Skin epidermis (tissue), 12 donors: ENCODE measurements at regions not wholly inside any gene's neighbourhood (a gene's known extent, or its start where the extent isn't known, plus 50 kb on each side); places are given as distances from the start of the nearest gene placed in this dataset.
"Not testable (repeated sequence)": the region's sequence is repeated elsewhere in the genome, so short reads cannot be mapped to it uniquely, and the experiment has no call there.

Experiments used
- H3K27ac ChIP-seq, 21 experiments: fragments of 200-600 bp; sonication (generic) in 11 of 21; one replicate each; pipeline ENCODE4 v1.5.0; 2020; ENCODE audit warnings: mild to moderate bottlenecking in 3 of 21, inconsistent platforms in 2 of 21, moderate library complexity in 2 of 21
- H3K4me3 ChIP-seq, 7 experiments: fragments of 200-600 bp; sonication (generic) in 2 of 7; one replicate each; pipeline ENCODE4 v1.5.0; 2020; ENCODE audit warnings: inconsistent platforms in 2 of 7, mild to moderate bottlenecking in 2 of 7, moderate library complexity in 1 of 7

DNA sequence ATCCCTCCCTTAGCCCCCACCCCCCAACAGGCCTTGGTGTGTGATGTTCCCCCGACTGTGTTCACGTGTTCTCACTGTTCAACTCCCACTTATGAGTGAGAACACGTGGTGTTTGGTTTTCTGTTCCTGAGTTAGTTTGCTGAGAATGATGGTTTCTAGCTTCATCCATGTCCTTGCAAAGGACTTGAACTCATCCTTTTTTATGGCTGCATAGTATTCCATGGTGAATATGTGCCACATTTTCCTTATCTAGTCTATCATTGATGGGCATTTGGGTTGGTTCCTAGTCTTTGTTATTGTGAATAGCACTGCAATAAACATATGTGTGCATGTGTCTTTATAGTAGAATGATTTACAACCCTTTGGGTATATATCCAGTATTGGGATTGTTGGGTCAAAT is 330.4 kb downstream of the OMA1 start:
- H3K4me3 ChIP-seq: not testable (repeated sequence)

DNA sequence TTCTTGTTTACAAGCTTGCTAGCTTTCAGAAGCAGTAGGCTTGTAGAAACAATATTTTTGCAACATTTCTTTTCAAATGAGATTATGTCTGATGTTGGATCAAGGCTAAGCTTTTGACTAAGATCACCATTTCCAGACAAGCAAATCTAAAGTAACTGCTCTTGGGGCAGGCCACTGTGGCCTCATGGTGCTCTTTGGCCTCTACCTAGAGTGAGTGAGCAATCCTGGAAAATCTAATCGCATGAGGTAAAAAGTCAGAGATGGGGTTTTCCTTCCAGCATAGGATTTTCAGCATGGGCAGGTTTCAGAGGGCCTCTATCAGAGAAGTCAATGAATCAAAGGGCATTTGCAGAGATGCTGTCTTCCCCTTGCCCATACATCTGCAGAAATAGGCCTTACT is 331.9 kb downstream of the OMA1 start:
- Histone ChIP-seq H3K27ac (no peak overlapping the region), H3K4me3 (no peak overlapping the region)

More for the DNA sequence above, 330.4 kb downstream of the OMA1 start:
- H3K27ac ChIP-seq: not testable (repeated sequence)

DNA sequence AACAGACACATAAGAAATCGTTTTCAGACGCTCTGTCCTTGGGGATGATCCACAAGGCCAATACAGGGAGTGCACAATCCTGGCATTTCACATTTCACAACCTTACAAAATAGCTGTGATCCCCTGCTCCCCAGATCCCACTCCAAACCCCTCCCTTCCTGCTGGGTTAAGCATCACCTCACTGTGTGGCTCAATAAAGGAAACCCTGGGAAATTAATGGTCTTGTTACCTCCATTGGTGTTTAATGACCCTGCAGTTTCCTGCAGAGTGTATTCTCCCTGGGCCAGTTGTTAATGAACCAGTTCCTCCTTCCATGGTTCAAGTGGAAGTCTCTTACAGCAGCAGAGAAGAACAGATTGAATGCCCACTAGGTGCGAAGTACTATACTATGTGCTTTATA is 334.7 kb downstream of the OMA1 start:
- no peak overlapping the region for H3K27ac ChIP-seq
- no peak overlapping the region for H3K4me3 ChIP-seq

DNA sequence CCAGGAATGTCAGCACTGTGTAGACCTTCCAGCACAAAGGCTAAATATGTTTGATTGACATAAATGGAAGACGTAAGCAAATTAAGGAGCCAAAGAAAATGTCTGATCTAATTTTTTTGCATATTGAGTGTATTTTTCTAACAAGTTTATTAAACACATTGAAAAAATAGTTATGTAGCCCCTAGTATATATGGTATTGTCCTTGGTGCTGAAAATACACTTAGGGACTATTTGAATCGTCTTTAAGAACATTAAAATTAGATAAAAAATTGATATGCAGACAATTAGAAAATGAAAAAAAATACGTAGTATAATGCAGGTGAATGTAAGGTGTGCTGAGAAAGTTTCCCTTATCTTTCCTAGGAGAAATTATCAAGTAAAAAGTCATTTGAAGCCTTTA is 337.0 kb downstream of the OMA1 start:
- no peak overlapping the region for H3K27ac ChIP-seq
- no peak overlapping the region for H3K4me3 ChIP-seq

DNA sequence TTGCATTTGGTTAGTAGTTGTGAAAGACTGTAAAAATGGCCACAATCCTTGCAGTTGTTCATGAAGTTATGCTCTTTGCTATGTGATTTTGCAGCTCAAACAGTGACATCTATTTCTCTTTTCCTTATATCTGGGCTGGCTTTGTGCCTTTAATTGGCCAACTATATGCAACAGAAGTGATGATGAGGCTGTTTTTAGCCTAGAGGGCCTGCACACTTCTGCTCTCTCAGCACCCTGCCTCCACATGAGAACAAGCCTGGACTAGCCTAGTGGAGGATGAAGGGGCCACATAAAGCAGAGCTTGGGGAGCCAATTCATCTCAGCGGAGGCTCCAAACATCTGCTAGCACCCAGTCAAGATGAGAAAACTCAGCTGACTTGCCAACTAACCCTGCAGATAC is 339.8 kb downstream of the OMA1 start:
- Histone ChIP-seq H3K4me3 (no peak overlapping the region), H3K27ac (no peak overlapping the region)

DNA sequence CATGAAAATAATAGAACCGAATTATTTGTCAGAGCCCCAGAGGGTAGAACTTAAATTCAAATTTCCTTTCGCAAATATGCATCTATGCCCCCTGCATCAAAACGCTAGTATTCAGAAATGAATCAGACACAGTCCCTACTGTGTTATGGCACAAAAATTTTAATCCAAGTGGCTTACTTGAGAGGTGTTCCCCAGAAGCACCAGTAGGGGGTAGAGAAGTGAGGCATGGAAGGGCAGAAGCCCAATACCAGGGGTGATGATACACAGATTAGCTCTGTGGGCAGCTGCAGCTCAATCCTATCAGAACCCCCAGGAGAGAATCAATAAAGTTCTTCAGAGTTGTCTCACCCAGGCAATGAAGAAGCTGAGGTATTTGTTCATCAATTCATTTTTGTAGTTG is 342.2 kb downstream of the OMA1 start:
- Histone ChIP-seq H3K27ac (no peak overlapping the region), H3K4me3 (no peak overlapping the region)

DNA sequence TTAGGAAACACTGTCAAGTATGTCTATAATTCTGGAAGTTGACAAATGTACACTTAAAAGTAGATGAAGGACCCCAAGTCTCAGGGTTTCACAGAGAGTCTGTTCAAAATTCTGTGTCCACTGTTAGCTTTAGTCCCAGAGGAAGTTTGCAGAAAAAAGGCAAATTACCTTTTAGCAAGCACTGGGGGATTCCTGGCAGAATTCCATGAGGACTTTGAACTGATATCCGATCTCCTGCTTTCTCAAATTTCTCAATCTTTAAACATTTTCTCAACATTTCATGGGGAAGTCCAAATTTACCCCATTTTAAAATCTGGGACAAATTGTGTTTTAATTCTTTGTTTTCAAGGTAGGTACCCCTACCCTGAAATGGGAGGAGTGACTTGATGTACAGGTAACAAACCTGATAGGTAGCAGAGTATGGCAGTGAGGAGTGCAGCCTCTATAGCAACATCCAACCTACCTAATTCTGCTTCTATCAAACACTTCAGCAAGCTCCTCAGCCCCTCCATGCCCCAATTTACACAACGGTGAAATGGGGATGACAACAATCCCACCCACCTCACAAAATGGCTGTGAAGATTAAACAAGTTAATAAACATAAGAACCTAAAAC is 344.9 kb downstream of the OMA1 start:
- Histone ChIP-seq H3K4me3 (no peak overlapping the region), H3K27ac (no peak overlapping the region)

DNA sequence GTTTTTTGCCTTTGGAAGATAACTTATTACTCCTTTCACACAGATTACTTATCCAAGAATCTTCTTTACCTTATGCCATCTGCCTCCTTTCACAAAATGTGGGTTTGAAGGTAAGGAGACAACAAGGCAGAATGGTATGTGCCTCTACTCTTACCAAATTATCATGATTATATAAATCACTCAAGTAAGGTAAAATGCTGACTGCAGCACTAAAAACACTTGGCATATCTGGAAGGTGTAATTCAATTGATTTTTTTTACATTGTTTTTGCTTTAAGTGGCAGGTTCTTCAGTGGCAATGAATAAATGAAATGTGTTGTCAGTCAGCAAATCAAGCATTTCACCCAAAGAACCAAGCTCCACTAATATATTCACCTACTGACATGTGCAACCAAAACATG is 346.1 kb downstream of the OMA1 start:
- Histone ChIP-seq H3K27ac (no peak overlapping the region), H3K4me3 (no peak overlapping the region)

DNA sequence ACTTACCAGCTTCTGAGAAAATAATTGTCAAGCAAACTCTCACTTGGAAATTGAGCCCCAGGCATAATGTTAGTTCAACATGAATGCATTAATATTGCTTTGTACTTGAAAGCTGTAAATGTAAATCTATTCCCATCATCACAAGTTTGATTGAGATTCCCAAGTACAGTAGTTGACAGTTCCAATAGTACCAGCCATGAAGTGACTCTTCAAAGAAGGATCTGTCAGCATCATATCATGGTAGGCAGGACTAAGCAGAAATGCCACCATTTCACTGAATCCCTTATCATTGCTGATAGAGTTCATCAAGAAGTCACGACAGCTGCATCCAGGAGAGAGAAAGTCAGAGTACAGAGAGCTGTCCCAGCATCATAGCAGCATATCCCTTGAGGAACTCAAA is 348.7 kb downstream of the OMA1 start:
- Histone ChIP-seq H3K4me3 (no peak overlapping the region), H3K27ac (no peak overlapping the region)

DNA sequence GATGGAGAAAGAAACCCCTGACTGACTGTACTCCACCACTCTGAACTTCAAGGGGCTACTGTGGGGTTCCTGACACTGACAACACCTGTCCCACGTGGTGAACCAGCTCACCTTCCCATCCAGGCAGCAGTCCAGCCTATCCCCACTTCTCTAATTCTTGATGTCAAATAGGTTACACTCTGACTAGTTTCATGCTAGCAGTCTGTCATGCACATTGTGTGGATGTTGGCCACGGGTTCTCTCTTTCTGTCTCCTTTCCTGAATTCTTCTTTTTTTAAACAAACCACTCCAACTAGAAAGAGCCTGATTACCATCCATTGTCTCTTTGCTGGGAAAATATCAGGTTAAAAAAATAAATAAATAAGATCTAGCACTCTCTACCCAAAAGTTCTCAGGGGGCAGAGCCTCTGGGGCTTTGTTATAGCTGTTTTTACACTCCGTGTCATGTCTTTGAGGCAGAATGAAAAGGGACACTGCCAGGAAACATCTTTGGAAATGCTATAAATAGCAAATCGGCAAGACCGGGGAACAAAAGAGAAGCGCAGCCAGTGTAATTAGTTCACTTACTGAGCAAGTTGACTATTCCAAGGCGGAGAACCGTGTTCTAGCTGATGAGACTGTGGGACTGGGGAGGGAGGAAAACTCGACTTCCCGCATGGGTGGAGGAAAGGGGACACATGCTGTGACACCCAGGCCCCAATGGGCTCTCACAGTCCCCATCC is 356.1 kb downstream of the OMA1 start:
- no peak overlapping the region for H3K27ac ChIP-seq
- no peak overlapping the region for H3K4me3 ChIP-seq

DNA sequence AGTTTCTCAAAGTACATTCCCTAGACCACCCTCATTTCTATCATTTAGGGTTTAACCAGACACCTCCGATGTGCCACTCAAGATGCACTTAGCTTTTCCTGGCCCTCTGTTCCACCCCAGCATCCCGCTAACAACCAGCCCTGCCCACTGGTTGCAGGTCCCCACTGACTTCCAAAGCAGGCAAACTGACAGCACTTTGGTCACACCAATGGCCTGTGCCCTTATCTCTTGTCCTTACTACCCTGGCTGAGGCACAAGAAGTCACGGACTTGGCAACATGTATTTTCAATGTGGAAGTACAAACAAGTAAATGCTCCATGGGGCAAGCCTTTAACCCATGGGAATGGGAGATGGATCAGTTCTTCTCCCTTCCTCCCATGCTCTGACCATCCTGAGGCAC is 357.1 kb downstream of the OMA1 start:
- no peak overlapping the region for H3K4me3 ChIP-seq

DNA sequence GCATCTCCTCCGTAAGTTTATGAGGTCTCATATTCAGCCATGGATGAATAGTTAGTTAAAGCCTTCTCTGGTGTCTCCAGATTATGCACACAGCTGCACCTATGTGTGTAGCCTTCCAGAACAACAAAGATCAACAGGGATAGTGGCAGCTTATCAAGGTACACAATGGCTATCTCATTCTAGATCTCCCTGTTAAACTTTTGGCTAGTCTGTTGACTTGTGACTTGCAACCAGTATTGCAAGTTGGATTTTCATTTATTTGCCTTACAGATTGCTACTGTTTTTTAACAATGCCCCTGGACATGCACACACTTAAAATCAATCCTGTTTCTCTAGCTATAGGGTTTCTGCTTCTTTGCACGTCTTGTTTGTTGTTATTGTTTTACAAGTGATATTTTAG is 363.2 kb downstream of the OMA1 start:
- no peak overlapping the region for H3K27ac ChIP-seq
- no peak overlapping the region for H3K4me3 ChIP-seq

More for the DNA sequence above, 357.1 kb downstream of the OMA1 start:
- H3K27ac ChIP-seq: no peak overlapping the region

DNA sequence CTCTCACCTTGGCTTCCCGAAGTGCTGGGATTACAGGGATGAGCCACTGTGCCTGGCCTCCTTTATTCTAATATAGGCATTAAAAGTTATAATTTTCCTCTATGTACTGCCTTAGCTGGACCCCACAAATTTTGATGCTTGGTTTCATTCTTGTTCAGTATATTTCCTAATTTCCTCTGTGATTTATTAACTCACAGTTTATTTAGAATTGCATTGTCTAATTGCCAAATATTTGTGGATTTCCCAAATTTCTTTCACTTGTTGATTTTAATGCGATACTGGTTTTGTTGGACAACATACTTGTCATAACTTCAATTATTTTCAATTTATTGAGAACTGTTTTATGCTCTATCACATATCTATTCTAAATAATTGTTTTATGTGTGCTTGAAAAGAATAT is 366.0 kb downstream of the OMA1 start:
- no peak overlapping the region for H3K4me3 ChIP-seq
- H3K27ac ChIP-seq: no peak overlapping the region

DNA sequence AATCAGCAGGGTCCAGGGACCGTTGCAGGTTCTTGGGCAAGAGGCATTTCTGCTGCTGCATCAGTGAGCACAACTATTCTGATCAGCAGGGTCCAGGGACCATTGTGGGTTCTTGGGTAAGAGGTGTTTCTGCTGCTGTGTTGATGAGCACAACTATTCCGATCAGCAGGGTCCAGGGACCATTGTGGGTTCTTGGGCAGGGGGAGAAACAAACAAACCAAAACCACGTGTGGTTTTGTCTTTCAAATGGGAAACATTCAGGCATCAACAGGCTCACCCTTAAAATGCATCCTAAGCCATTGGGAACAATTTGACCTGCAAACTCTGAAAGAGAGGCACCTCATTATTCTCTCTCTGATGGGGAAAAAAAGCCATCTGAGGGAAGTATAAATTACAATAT is 377.4 kb downstream of the OMA1 start:
- not testable (repeated sequence) for H3K27ac ChIP-seq, H3K4me3 ChIP-seq

DNA sequence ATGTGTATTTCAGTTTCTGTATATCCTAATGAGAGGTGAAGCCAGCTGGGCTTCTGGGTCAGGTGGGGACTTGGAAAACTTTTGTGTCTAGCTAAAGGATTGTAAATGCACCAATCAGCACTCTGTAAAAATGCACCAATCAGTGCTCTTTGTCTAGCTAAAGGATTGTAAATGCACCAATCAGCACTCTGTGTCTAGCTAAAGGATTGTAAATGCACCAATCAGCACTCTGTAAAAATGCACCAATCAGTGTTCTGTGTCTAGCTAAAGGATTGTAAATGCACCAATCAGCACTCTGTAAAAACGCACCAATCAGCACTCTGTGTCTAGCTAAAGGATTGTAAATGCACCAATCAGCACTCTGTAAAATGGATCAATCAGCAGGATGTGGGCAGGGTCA is 379.4 kb downstream of the OMA1 start:
- H3K4me3 ChIP-seq, H3K27ac ChIP-seq: not testable (repeated sequence)

DNA sequence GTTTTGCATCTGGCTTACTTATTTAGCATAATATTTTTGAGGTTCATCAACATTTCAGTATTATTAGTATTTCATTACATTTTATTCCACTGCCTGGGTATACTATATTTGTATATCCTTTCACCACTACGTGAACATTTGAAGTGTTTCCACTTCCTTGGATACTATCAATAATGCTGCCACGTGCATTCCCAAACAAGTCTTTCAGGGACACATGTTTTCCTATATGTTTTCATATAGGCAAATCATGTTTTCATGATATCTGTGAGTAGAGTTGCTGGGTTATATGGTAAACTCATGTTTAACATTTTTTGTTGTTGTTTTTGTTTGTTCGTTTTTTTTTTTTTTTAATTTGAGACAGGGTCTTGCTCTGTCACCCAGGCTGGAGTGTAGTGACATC is 380.1 kb downstream of the OMA1 start:
- H3K27ac ChIP-seq: no peak overlapping the region
- H3K4me3 ChIP-seq: no peak overlapping the region

DNA sequence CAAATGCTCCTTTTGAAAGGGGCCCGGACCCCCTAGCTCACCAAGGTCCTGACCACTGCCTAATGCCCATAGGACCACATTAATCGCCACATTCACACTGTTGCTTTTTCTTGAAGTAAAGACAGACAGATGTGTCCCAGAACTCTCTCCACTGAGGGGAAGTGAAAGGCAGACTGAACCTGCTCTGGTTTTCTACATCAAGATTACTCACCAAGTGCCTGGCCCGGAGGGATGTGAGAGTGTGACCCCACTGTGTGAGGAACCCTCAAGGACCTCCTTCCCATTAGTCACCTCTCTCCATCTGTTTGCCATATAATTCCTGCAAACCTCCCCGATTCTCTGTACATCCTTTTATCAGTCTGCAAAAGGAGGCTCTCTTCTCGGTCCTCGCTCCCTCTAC is 381.5 kb downstream of the OMA1 start:
- no peak overlapping the region for H3K27ac ChIP-seq
- H3K4me3 ChIP-seq: no peak overlapping the region

DNA sequence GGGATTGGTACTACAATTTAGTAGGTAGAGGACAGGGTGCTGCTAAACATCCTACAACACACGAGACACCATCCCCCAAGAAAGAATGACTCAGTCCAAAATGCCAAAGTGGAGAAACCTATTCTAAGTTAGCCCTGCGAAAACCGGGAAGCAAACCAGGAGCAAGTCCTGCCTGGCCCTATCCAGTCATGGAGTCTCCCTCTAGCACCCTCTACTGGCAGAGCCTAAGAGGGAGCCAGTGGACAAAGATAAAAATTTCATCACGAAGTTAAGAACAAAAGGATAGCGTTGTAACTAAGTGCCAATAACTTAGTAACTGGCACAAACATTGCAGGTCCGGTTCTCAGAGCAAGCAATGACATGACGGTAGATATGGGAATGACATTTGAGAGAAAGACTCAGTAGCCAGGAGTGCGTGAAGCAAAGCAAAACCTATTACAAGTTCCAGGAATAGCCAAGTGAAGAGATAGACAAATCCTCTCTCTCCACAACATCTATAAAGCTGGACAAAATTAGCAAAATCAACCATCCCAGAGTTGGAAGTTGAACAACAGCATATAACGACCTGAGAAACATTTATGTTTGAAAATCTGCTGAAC is 383.5 kb downstream of the OMA1 start:
- Histone ChIP-seq H3K4me3 (no peak overlapping the region), H3K27ac (no peak overlapping the region)

DNA sequence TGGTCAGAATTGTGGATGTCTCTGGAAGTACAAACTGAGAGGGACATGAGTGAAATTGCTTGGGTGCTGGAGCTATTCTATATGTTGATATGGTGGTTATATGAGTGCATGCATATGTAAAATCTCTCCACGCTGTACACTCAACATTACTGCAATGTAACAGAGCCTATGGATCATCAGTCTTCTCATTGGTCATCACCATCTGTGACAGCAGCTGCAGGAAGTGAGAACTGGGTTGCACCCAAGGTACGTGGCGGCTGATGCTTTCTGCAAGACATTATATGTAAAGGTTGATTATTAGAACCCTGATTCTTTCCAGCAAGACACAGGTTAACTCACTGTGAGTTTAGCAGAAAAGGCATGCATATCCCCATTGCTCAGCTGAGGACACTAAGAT is 387.1 kb downstream of the OMA1 start:
- no peak overlapping the region for H3K27ac ChIP-seq
- no peak overlapping the region for H3K4me3 ChIP-seq

DNA sequence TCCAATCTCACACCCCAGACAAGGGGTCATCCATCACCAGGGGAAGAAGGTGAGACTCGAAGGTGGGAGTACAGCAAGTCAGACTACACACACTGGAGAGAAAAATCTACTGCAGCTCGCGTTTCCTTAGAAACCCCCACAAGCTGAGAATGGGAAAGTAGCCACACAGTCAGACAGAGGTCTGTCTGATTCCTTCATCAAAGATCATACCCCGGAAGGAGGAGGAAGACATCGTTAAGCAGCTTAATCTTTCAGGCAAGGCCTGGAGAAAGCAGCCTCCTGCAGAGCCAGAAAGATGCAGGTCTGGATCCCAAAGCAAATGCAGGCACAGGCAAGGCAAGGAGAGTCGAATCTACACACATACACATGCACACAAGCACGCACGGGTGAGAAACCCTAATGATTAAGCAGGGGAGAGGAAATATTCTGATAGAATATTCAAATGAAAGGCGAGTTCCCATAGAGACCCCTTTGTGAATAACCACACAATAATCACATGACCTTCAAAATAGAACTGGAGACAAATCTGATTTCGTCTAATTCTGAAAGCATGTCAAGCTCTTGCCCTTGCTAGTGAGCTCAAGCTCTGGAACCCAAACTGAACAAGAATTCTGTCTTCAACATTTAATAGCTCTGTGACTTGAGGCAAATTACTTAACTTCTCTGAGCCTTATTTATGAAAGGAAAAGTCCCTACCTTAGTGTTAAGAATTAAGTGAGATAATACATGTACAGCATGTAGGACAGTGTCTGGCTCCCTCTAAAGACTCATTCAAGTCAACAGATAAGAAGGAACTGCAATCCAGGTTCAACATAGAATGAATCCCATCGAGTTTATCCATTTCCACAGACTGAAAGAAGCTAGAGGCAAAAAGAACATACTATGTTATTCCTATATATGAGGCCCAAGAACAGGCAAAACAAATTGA is 387.8 kb downstream of the OMA1 start:
- no peak overlapping the region for H3K27ac ChIP-seq

DNA sequence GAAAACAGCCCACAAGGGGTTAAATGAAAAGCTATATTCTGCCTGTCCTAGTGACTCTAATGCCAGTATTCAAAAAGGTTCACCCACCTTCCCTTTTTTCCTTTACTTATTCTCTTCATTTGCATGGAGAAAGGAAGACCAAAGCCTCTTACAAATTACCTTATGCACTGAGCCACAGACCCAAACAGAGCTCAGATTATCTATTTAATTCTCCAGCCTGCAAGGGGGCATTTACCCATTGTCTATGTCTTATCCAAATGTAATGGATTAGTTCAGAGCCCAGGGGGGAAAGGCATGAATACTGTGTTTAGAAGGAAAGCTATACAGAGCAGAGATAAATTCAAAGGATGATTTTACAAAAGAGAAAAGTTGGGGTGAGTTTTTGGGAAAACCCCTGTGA is 388.5 kb downstream of the OMA1 start:
- Histone ChIP-seq H3K27ac (no peak overlapping the region), H3K4me3 (no peak overlapping the region)

More for the DNA sequence above, 387.8 kb downstream of the OMA1 start:
- H3K4me3 ChIP-seq: no peak overlapping the region
